H1 (cell line): ENCODE measurements at regions not wholly inside any gene's neighbourhood (a gene's known extent, or its start where the extent isn't known, plus 50 kb on each side); places are given as distances from the start of the nearest gene placed in this dataset.

Source experiments
- CTCF ChIA-PET: fragments of 300-600 bp; sonication (Branson Sonifier 250); formaldehyde crosslinking; loops from one replicate; lab custom pipeline; 2021; ENCODE audit not compliant: partially characterized antibody; lab: Charles Lee
- POLR2A ChIA-PET: fragments of 300-600 bp; sonication (Branson Sonifier 250); formaldehyde crosslinking; loops from one replicate; lab custom pipeline; 2021; ENCODE audit warnings: inconsistent platforms; ENCODE audit not compliant: partially characterized antibody; lab: Charles Lee
- DNase-seq, 2 experiments: peaks; one replicate each; pipeline versions ENCODE4 v3.0.0 to v3.0.0-alpha.2; 2010 to 2022; ENCODE audit warnings: low spot score in 2 of 2, low read depth in 1 of 2, mixed read lengths in 1 of 2
- FAIRE-seq: peaks from 2 replicates; lab custom pipeline; 2011; peaks lifted over from hg19 to GRCh38; lab: Jason Lieb, UNC
- H2AFZ ChIP-seq: 2 replicates; pipeline ENCODE4 v1.8.1; 2012; ENCODE audit warnings: low read length, inconsistent platforms
- H2AK5ac ChIP-seq: 2 replicates; pipeline ENCODE4 v1.6.1; 2013; ENCODE audit warnings: low read depth, low read length
- H2BK120ac ChIP-seq: replicated peaks from 2 replicates; pipeline ENCODE3; 2013; ENCODE audit warnings: low read depth, low read length, inconsistent platforms
- H2BK12ac ChIP-seq: 2 replicates; pipeline ENCODE4 v1.6.1; 2013; ENCODE audit warnings: low read depth, low read length
- H2BK15ac ChIP-seq: 2 replicates; pipeline ENCODE4 v1.6.1; 2013; ENCODE audit warnings: low read length
- H2BK20ac ChIP-seq: 2 replicates; pipeline ENCODE4 v1.6.1; 2013; ENCODE audit warnings: low read length
- H2BK5ac ChIP-seq: 2 replicates; pipeline ENCODE4 v1.6.1; 2013; ENCODE audit warnings: low read depth, low read length
- H3K14ac ChIP-seq: 2 replicates; pipeline ENCODE4 v1.6.1; 2013; ENCODE audit warnings: inconsistent platforms; ENCODE audit not compliant: insufficient read length
- H3K18ac ChIP-seq: 2 replicates; pipeline ENCODE4 v1.6.1; 2013; ENCODE audit warnings: low read length; ENCODE audit errors: extremely low read depth
- H3K23ac ChIP-seq: 2 replicates; pipeline ENCODE4 v1.6.1; 2013; ENCODE audit warnings: inconsistent platforms; ENCODE audit not compliant: insufficient read length
- H3K23me2 ChIP-seq: 2 replicates; pipeline ENCODE4 v1.6.1; 2013; ENCODE audit warnings: low read depth, low read length
- H3K27ac ChIP-seq: 2 replicates; pipeline ENCODE4 v1.6.1; 2011; ENCODE audit warnings: low read depth, low read length, inconsistent platforms
- H3K27me3 ChIP-seq, 4 experiments: replicated peaks in 1 of 4; 1 replicate in 1 of 4; 2 replicates in 3 of 4; pipeline versions ENCODE4 v1.6.1 to v1.8.1; 2011 to 2013; ENCODE audit warnings: low read length in 3 of 4, mild to moderate bottlenecking in 3 of 4, inconsistent platforms in 2 of 4, mixed read lengths in 2 of 4, moderate library complexity in 1 of 4; ENCODE audit not compliant: control insufficient read depth in 3 of 4, insufficient read depth in 3 of 4; ENCODE audit errors: extremely low read depth in 1 of 4
- H3K36me3 ChIP-seq, 4 experiments: 2 replicates each; pipeline versions ENCODE4 v1.6.1 to v1.8.1; 2011 to 2013; ENCODE audit warnings: mild to moderate bottlenecking in 4 of 4, low read length in 3 of 4, moderate library complexity in 2 of 4, control low read depth in 1 of 4, inconsistent platforms in 1 of 4; ENCODE audit not compliant: insufficient read depth in 4 of 4, control insufficient read depth in 2 of 4
- H3K4ac ChIP-seq: replicated peaks from 2 replicates; pipeline ENCODE3; 2013; ENCODE audit warnings: low read length, low read depth, mixed read lengths, inconsistent platforms; ENCODE audit not compliant: insufficient read length
- H3K4me1 ChIP-seq, 4 experiments: replicated peaks in 1 of 4; 1 replicate in 1 of 4; 2 replicates in 3 of 4; pipeline versions ENCODE4 v1.6.1 to v1.8.1; 2011 to 2013; ENCODE audit warnings: low read length in 3 of 4, inconsistent platforms in 2 of 4, mixed read lengths in 1 of 4; ENCODE audit not compliant: insufficient read depth in 4 of 4, control insufficient read depth in 3 of 4
- H3K4me2 ChIP-seq, 2 experiments: 2 replicates each; pipeline versions ENCODE4 v1.6.1 to v1.8.1; 2011 to 2013; ENCODE audit warnings: low read depth in 2 of 2, low read length in 2 of 2, control low read depth in 1 of 2, inconsistent platforms in 1 of 2, mild to moderate bottlenecking in 1 of 2; ENCODE audit not compliant: insufficient read depth in 1 of 2
- H3K4me3 ChIP-seq, 4 experiments: fragments of 200-600, 300-600 bp in 1 of 4; sonication (generic), shearing (Covaris generic), sonication (Bioruptor Twin) in 1 of 4; 2 replicates each; pipeline versions ENCODE4 v1.5.1 to v1.8.1; 2011 to 2016; ENCODE audit warnings: low read length in 4 of 4, low read depth in 3 of 4, control low read depth in 2 of 4, inconsistent platforms in 2 of 4, mild to moderate bottlenecking in 2 of 4, mixed read lengths in 1 of 4, moderate library complexity in 1 of 4; ENCODE audit not compliant: insufficient read depth in 2 of 4; ENCODE audit errors: extremely low read depth in 1 of 4
- H3K56ac ChIP-seq: replicated peaks from 2 replicates; pipeline ENCODE3; 2013; ENCODE audit warnings: low read depth, mild to moderate bottlenecking, mixed read lengths, low read length, inconsistent platforms; ENCODE audit not compliant: insufficient read length
- H3K79me1 ChIP-seq: 2 replicates; pipeline ENCODE4 v1.6.1; 2013; ENCODE audit warnings: low read depth, low read length, control low read depth
- H3K79me2 ChIP-seq, 2 experiments: 2 replicates each; pipeline versions ENCODE4 v1.6.1 to v1.8.1; 2012 to 2013; ENCODE audit warnings: low read length in 2 of 2, mild to moderate bottlenecking in 2 of 2, inconsistent platforms in 1 of 2; ENCODE audit not compliant: insufficient read depth in 2 of 2, control insufficient read depth in 1 of 2
- H3K9ac ChIP-seq, 4 experiments: replicated peaks in 1 of 4; 1 replicate in 1 of 4; 2 replicates in 3 of 4; pipeline versions ENCODE4 v1.6.1 to v1.8.1; 2011 to 2013; ENCODE audit warnings: low read depth in 3 of 4, low read length in 3 of 4, control low read depth in 2 of 4, mild to moderate bottlenecking in 2 of 4, moderate library complexity in 2 of 4, inconsistent platforms in 1 of 4; ENCODE audit errors: extremely low read depth in 1 of 4
- H3K9me3 ChIP-seq, 2 experiments: 2 replicates each; pipeline versions ENCODE4 v1.6.1 to v1.8.1; 2012 to 2013; ENCODE audit warnings: mild to moderate bottlenecking in 2 of 2, moderate library complexity in 2 of 2, control low read depth in 1 of 2, inconsistent platforms in 1 of 2, low read depth in 1 of 2, low read length in 1 of 2, mixed read lengths in 1 of 2; ENCODE audit not compliant: insufficient read depth in 2 of 2
- H4K20me1 ChIP-seq, 2 experiments: replicated peaks in 1 of 2; 2 replicates each; pipeline versions ENCODE3 to v1.8.1; 2011 to 2013; ENCODE audit warnings: inconsistent platforms in 2 of 2, low read length in 2 of 2, mild to moderate bottlenecking in 1 of 2; ENCODE audit not compliant: insufficient read depth in 2 of 2, control insufficient read depth in 1 of 2
- H4K5ac ChIP-seq: 2 replicates; pipeline ENCODE4 v1.6.1; 2013; ENCODE audit warnings: low read length, low read depth, mixed read lengths, inconsistent platforms; ENCODE audit not compliant: insufficient read length
- H4K8ac ChIP-seq: 2 replicates; pipeline ENCODE4 v1.8.0; 2013; ENCODE audit warnings: mild to moderate bottlenecking, moderate library complexity, low read length, inconsistent platforms; ENCODE audit not compliant: insufficient read depth; ENCODE audit errors: extremely low read depth
- H4K91ac ChIP-seq: replicated peaks from 2 replicates; pipeline ENCODE3; 2013; ENCODE audit warnings: low read length, mixed read lengths, inconsistent platforms; ENCODE audit not compliant: insufficient read length
- ATF3 ChIP-seq: IDR thresholded peaks from 2 replicates; pipeline ENCODE4 v1.6.1; 2011; ENCODE audit warnings: low read depth, mild to moderate bottlenecking, low read length; ENCODE audit not compliant: insufficient read depth
- BRCA1 ChIP-seq: IDR thresholded peaks from 2 replicates; pipeline ENCODE4 v1.6.1; 2012; ENCODE audit warnings: low read depth, low read length, improper control_type of control experiment
- CHD2 ChIP-seq: IDR thresholded peaks from 2 replicates; pipeline ENCODE4 v1.6.1; 2012; ENCODE audit warnings: low read length, improper control_type of control experiment
- GTF2F1 ChIP-seq: IDR thresholded peaks from 2 replicates; pipeline ENCODE4 v1.6.1; 2012; ENCODE audit warnings: low read depth, low read length, improper control_type of control experiment, borderline replicate concordance
- HDAC2 ChIP-seq, 2 experiments: fragments of 300-600 bp in 1 of 2; sonication (generic) in 1 of 2; IDR thresholded peaks; 2 replicates each; pipeline ENCODE4 v1.6.1; 2011 to 2012; ENCODE audit warnings: low read depth in 2 of 2, low read length in 2 of 2, mild to moderate bottlenecking in 2 of 2, moderate library complexity in 2 of 2, borderline replicate concordance in 1 of 2, inconsistent platforms in 1 of 2
- JUN ChIP-seq: IDR thresholded peaks from 2 replicates; pipeline ENCODE4 v1.6.1; 2011; ENCODE audit warnings: low read depth, mild to moderate bottlenecking, improper control_type of control experiment, low read length
- JUND ChIP-seq: IDR thresholded peaks from 2 replicates; pipeline ENCODE4 v1.6.1; 2011; ENCODE audit warnings: mild to moderate bottlenecking, improper control_type of control experiment, low read length
- KDM5A ChIP-seq: fragments of 200-600 bp; IDR thresholded peaks from 2 replicates; pipeline ENCODE4 v1.7.1; 2012; ENCODE audit warnings: mild to moderate bottlenecking, low read length, inconsistent platforms, mixed read lengths
- RNF2 ChIP-seq: fragments of 200-900, 300-1000 bp; sonication (generic); IDR thresholded peaks from 2 replicates; pipeline ENCODE4 v1.7.1; 2016; ENCODE audit warnings: borderline replicate concordance, low read depth, mild to moderate bottlenecking, antibody characterized with exemption, low read length; ENCODE audit not compliant: poor library complexity, severe bottlenecking; ENCODE audit errors: missing control alignments
- TBP ChIP-seq: IDR thresholded peaks from 2 replicates; pipeline ENCODE4 v1.6.1; 2011; ENCODE audit warnings: low read depth, low read length, improper control_type of control experiment
- TCF12 ChIP-seq: IDR thresholded peaks from 2 replicates; pipeline ENCODE4 v1.6.1; 2011; ENCODE audit warnings: low read depth, mild to moderate bottlenecking, low read length
- YY1 ChIP-seq: IDR thresholded peaks from 2 replicates; pipeline ENCODE4 v1.6.1; 2011; ENCODE audit warnings: low read depth, mild to moderate bottlenecking, low read length
- WGBS, 2 experiments: shearing (Covaris generic) in 1 of 2; methylation state at CpG; one replicate each; pipeline versions ENCODE4 v1.1.6 to v1.1.7; 2013 to 2015; ENCODE audit warnings: low lambda C conversion rate in 2 of 2, mixed read lengths in 2 of 2, inconsistent platforms in 1 of 2, low coverage in 1 of 2, missing lambda C conversion rate in 1 of 2; ENCODE audit not compliant: insufficient replicate concordance in 2 of 2, insufficient coverage in 1 of 2, insufficient read length in 1 of 2; ENCODE audit errors: extremely low coverage in 1 of 2, missing lambda C conversion rate in 1 of 2; 5-methylcytosine and 5-hydroxymethylcytosine counted together

- no peaks in the 10 kb centered on the region for H3K79me1 ChIP-seq
- no peaks in the 10 kb centered on the region for H3K9me3 ChIP-seq
- no peak overlapping the region for H2BK5ac ChIP-seq
- no peak overlapping the region for H4K8ac ChIP-seq
- H3K18ac ChIP-seq: no peak overlapping the region
- no peak overlapping the region for H2BK12ac ChIP-seq
- no peaks in the 10 kb centered on the region for H4K20me1 ChIP-seq
- no peaks in the 10 kb centered on the region for H3K79me2 ChIP-seq
- H2BK120ac ChIP-seq: no peak overlapping the region
- no peak overlapping the region for H3K4me3 ChIP-seq
- H3K56ac ChIP-seq: no peak overlapping the region
- H3K14ac ChIP-seq: no peak overlapping the region
- H2BK15ac ChIP-seq: no peak overlapping the region
- H3K27ac ChIP-seq: no peak overlapping the region
- H3K4me1 ChIP-seq: peaks cover 0 to 9% (median 3%) of the 10 kb centered on the region in 4 experiments; a peak in 1 of 7 replicates
- no peak for FAIRE-seq
- H3K27me3 ChIP-seq: no peaks in the 10 kb centered on the region
- H2BK20ac ChIP-seq: no peak overlapping the region
- no peaks in the 10 kb centered on the region for H3K36me3 ChIP-seq
- no peak overlapping the region for H2AK5ac ChIP-seq
- no peak overlapping the region for H2AFZ ChIP-seq
- no peak overlapping the region for H3K23ac ChIP-seq
- H3K4ac ChIP-seq: no peak overlapping the region
- DNase-seq: no peak
- CTCF ChIA-PET: interaction anchor here (1.1 to 3.6 kb wide), 7 partner anchors 9 to 117 kb away, joined by 3 to 12 read pairs (median 8); no protein-coding TSS in a partner anchor
- no peak overlapping the region for H4K5ac ChIP-seq
- no peaks in the 10 kb centered on the region for H3K23me2 ChIP-seq
- no peak overlapping the region for H3K9ac ChIP-seq
- no peak overlapping the region for H4K91ac ChIP-seq
- POLR2A ChIA-PET: no interaction called here
- 71% methylated on average over 4 of the region's 4 CpGs; no CpG with 5 or more reads in 1 of the 2 experiments for WGBS, 2 experiments
- H3K4me2 ChIP-seq: no peak overlapping the region
- TF ChIP-seq HDAC2 (IDR thresholded peaks at IDR 0.05; ENCODE audit: borderline replicate concordance in 1 of 2, low read depth in 2 of 2, low read length in 2 of 2) (no peak), TCF12 (no peak), BRCA1 (no peak), KDM5A (no peak), TBP (no peak), YY1 (no peak), JUND (no peak), JUN (no peak), GTF2F1 (no peak), CHD2 (no peak), ATF3 (no peak), RNF2 (no peak)
Measured at GRCh38 chr11:119991022-119991404, 146.9 kb downstream of the TRIM29 start.
